Right lung (tissue), 2 donors: ENCODE measurements at regions not wholly inside any gene's neighbourhood (a gene's known extent, or its start where the extent isn't known, plus 50 kb on each side); places are given as distances from the start of the nearest gene placed in this dataset.

ENCODE experiments used
- DNase-seq, 2 donors: peaks; one replicate each; pipeline ENCODE4 v3.0.0-alpha.2; 2013

GRCh38 chr3:107313711-107314110 lies 63.5 kb upstream of the CCDC54 start:
- no peak for DNase-seq

DNA sequence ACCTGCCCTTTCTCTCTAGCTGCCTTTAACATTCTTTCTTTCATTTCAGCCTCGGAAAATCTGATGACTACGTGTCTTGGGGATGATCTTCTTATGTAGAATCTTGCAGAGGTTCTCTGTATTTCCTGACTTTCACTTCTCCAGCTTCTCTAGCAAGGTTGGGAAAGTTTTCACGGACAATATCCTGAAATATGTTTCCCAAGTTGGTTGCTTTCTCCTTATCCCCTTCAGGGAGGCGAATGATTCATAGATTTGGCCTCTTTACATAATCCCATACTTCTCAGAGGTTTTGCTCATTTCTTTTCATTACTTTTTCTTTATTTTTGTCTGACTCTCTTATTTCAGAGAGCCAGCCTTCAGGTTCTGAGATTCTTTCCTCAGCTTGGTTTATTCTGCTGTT lies 62.1 kb upstream of the CCDC54 start:
- no peak for DNase-seq

- DNase-seq = no peak
Observed at GRCh38 chr3:107323723-107324122, 53.5 kb upstream of the CCDC54 start.

GRCh38 chr3:107325446-107325845 lies 51.8 kb upstream of the CCDC54 start:
- DNase-seq = no peak
